H9 (cell line): ENCODE measurements at regions not wholly inside any gene's neighbourhood (a gene's known extent, or its start where the extent isn't known, plus 50 kb on each side); places are given as distances from the start of the nearest gene placed in this dataset.
"Not testable (repeated sequence)": the region's sequence is repeated elsewhere in the genome, so short reads cannot be mapped to it uniquely, and the experiment has no call there.

Experiments used
- DNase-seq: peaks from one replicate; pipeline ENCODE4 v3.0.0-alpha.2; 2017
- H2AFZ ChIP-seq: one replicate; pipeline ENCODE4 v1.6.1; 2013; ENCODE audit warnings: mild to moderate bottlenecking, low read length, control low read depth, moderate library complexity
- H2AK5ac ChIP-seq: 2 replicates; pipeline ENCODE4 v1.6.1; 2013; ENCODE audit warnings: low read length, control low read depth, mixed read lengths; ENCODE audit not compliant: insufficient read length
- H2BK120ac ChIP-seq: one replicate; pipeline ENCODE4 v1.6.1; 2013; ENCODE audit warnings: low read depth, mild to moderate bottlenecking, low read length, control low read depth, inconsistent platforms; ENCODE audit not compliant: poor library complexity, severe bottlenecking
- H2BK12ac ChIP-seq: 2 replicates; pipeline ENCODE4 v1.6.1; 2013; ENCODE audit warnings: low read length, control low read depth, mixed read lengths, low read depth; ENCODE audit not compliant: insufficient read length
- H2BK15ac ChIP-seq: 2 replicates; pipeline ENCODE4 v1.6.1; 2013; ENCODE audit warnings: low read depth, low read length, control low read depth
- H2BK20ac ChIP-seq: one replicate; pipeline ENCODE4 v1.6.1; 2013; ENCODE audit warnings: low read depth, mild to moderate bottlenecking, low read length, control low read depth, inconsistent platforms; ENCODE audit not compliant: poor library complexity, severe bottlenecking
- H2BK5ac ChIP-seq: 2 replicates; pipeline ENCODE4 v1.6.1; 2013; ENCODE audit warnings: low read length, control low read depth, mixed read lengths; ENCODE audit not compliant: insufficient read length
- H3K14ac ChIP-seq: 2 replicates; pipeline ENCODE4 v1.6.1; 2013; ENCODE audit warnings: low read length, control low read depth; ENCODE audit not compliant: insufficient read depth
- H3K18ac ChIP-seq: 2 replicates; pipeline ENCODE4 v1.6.1; 2013; ENCODE audit warnings: low read depth, mild to moderate bottlenecking, mixed read lengths, low read length, control low read depth; ENCODE audit not compliant: insufficient read length
- H3K23ac ChIP-seq: 2 replicates; pipeline ENCODE4 v1.6.1; 2013; ENCODE audit warnings: low read length, control low read depth, mixed read lengths, low read depth; ENCODE audit not compliant: insufficient read length
- H3K23me2 ChIP-seq: 2 replicates; pipeline ENCODE4 v1.6.1; 2013; ENCODE audit warnings: low read depth, mild to moderate bottlenecking, mixed read lengths, low read length, control low read depth; ENCODE audit not compliant: insufficient read length, poor library complexity, severe bottlenecking
- H3K27ac ChIP-seq: 2 replicates; pipeline ENCODE4 v1.5.1; 2013; ENCODE audit warnings: low read length, control low read depth, mixed read lengths, low read depth; ENCODE audit not compliant: insufficient read length
- H3K27me3 ChIP-seq: 2 replicates; pipeline ENCODE4 v1.6.1; 2013; ENCODE audit warnings: low read length, control low read depth, inconsistent platforms; ENCODE audit not compliant: insufficient read depth
- H3K4ac ChIP-seq: 2 replicates; pipeline ENCODE4 v1.6.1; 2013; ENCODE audit warnings: low read depth, mild to moderate bottlenecking, control low read depth, inconsistent platforms, low read length, moderate library complexity
- H3K4me1 ChIP-seq: 2 replicates; pipeline ENCODE4 v1.6.1; 2013; ENCODE audit warnings: low read length, control low read depth, inconsistent platforms; ENCODE audit not compliant: insufficient read depth
- H3K4me2 ChIP-seq: 2 replicates; pipeline ENCODE4 v1.6.1; 2013; ENCODE audit warnings: low read length, control low read depth, mixed read lengths; ENCODE audit not compliant: insufficient read length, insufficient read depth
- H3K56ac ChIP-seq: 2 replicates; pipeline ENCODE4 v1.6.1; 2013; ENCODE audit warnings: low read depth, mild to moderate bottlenecking, mixed read lengths, low read length, control low read depth; ENCODE audit not compliant: insufficient read length
- H3K79me1 ChIP-seq: 2 replicates; pipeline ENCODE4 v1.6.1; 2013; ENCODE audit warnings: low read depth, mild to moderate bottlenecking, moderate library complexity, low read length, control low read depth, inconsistent platforms; ENCODE audit not compliant: insufficient read depth, poor library complexity, severe bottlenecking
- H3K79me2 ChIP-seq: 2 replicates; pipeline ENCODE4 v1.6.1; 2013; ENCODE audit warnings: low read length, control low read depth, inconsistent platforms; ENCODE audit not compliant: insufficient read depth
- H3K9ac ChIP-seq: 2 replicates; pipeline ENCODE4 v1.6.1; 2013; ENCODE audit warnings: low read length, control low read depth, mixed read lengths; ENCODE audit not compliant: insufficient read length; ENCODE audit errors: extremely low read depth
- H3K9me3 ChIP-seq: one replicate; pipeline ENCODE4 v1.6.1; 2013; ENCODE audit warnings: low read depth, low read length, inconsistent platforms; ENCODE audit not compliant: control insufficient read depth
- H3T11ph ChIP-seq: one replicate; pipeline ENCODE4 v1.6.1; 2013; ENCODE audit warnings: mild to moderate bottlenecking, low read length, control low read depth, inconsistent platforms
- H4K20me1 ChIP-seq: one replicate; pipeline ENCODE4 v1.6.1; 2013; ENCODE audit not compliant: control insufficient read depth, insufficient read length, insufficient read depth
- H4K5ac ChIP-seq: 2 replicates; pipeline ENCODE4 v1.6.1; 2013; ENCODE audit warnings: low read depth, mild to moderate bottlenecking, mixed read lengths, low read length, control low read depth; ENCODE audit not compliant: insufficient read length
- H4K8ac ChIP-seq: replicated peaks from 2 replicates; pipeline ENCODE4 v1.6.1; 2013; ENCODE audit warnings: low read length, control low read depth, mixed read lengths, low read depth; ENCODE audit not compliant: insufficient read length
- H4K91ac ChIP-seq: 2 replicates; pipeline ENCODE4 v1.6.1; 2013; ENCODE audit warnings: low read depth, mild to moderate bottlenecking, moderate library complexity, mixed read lengths, low read length, control low read depth; ENCODE audit not compliant: insufficient read length
- H3K27ac Mint-ChIP-seq, 3 experiments: 2 replicates in 2 of 3; 3 replicates in 1 of 3; pipeline ENCODE4 v1.8.0; 2020 to 2021; ENCODE audit warnings: mixed read lengths in 3 of 3, mild to moderate bottlenecking in 1 of 3, moderate library complexity in 1 of 3
- H3K27me3 Mint-ChIP-seq: 2 replicates; pipeline ENCODE4 v1.8.0; 2021; ENCODE audit warnings: low read depth, mild to moderate bottlenecking, moderate library complexity, mixed read lengths
- H3K36me3 Mint-ChIP-seq, 3 experiments: 2 replicates in 2 of 3; 3 replicates in 1 of 3; pipeline ENCODE4 v1.8.0; 2020 to 2021; ENCODE audit warnings: low read depth in 3 of 3, mixed read lengths in 3 of 3; ENCODE audit not compliant: insufficient read depth in 1 of 3
- H3K4me1 Mint-ChIP-seq, 2 experiments: 2 replicates each; pipeline ENCODE4 v1.8.0; 2020; ENCODE audit warnings: mixed read lengths in 2 of 2
- H3K4me3 Mint-ChIP-seq, 2 experiments: 2 replicates in 1 of 2; 3 replicates in 1 of 2; pipeline ENCODE4 v1.8.0; 2020 to 2021; ENCODE audit warnings: mild to moderate bottlenecking in 2 of 2, mixed read lengths in 2 of 2, moderate library complexity in 1 of 2
- H3K9me3 Mint-ChIP-seq, 2 experiments: 2 replicates in 1 of 2; 3 replicates in 1 of 2; pipeline ENCODE4 v1.8.0; 2020; ENCODE audit warnings: mild to moderate bottlenecking in 2 of 2, mixed read lengths in 2 of 2, moderate library complexity in 1 of 2
- CTCF ChIP-seq: fragments of 200-600 bp; sonication (generic); conservative IDR thresholded peaks from 3 replicates; pipeline ENCODE4 v1.8.0; 2021; ENCODE audit warnings: antibody characterized with exemption, mild to moderate bottlenecking
- WGBS: extraction: QIAGEN DNeasy Blood & Tissue Kit; methylation state at CpG from one replicate; pipeline ENCODE4 v1.1.7; 2013; ENCODE audit warnings: missing lambda C conversion rate, low lambda C conversion rate, mixed read lengths; ENCODE audit not compliant: insufficient read length; ENCODE audit errors: extremely low coverage; 5-methylcytosine and 5-hydroxymethylcytosine counted together

GRCh38 chr3:151520105-151520504 is 59.2 kb upstream of the IGSF10 start:
- H2AK5ac ChIP-seq = no peak overlapping the region
- no peaks in the 10 kb centered on the region; the same call in 1 of the 2 replicates for H3K27me3 Mint-ChIP-seq
- no peak overlapping the region for H2BK20ac ChIP-seq
- H3K79me1 ChIP-seq = no peaks in the 10 kb centered on the region
- no peak overlapping the region for H3K23ac ChIP-seq
- H3K27me3 ChIP-seq = no peaks in the 10 kb centered on the region
- H4K20me1 ChIP-seq = no peaks in the 10 kb centered on the region
- H3K9me3 ChIP-seq = no peaks in the 10 kb centered on the region
- H3T11ph ChIP-seq = no peak overlapping the region
- no peak overlapping the region for H3K14ac ChIP-seq
- H4K8ac ChIP-seq = no peak overlapping the region
- no peaks in the 10 kb centered on the region for H3K4me1 Mint-ChIP-seq
- no peak overlapping the region for H3K56ac ChIP-seq
- no peak overlapping the region for H2BK12ac ChIP-seq
- H2BK5ac ChIP-seq = no peak overlapping the region
- no CpG with 5 or more reads among the region's 1 CpG for WGBS
- H3K36me3 Mint-ChIP-seq = peaks cover 0 to 13% (median 0%) of the 10 kb centered on the region in 3 experiments; a peak in 2 of 7 replicates
- no peak overlapping the region for H3K9ac ChIP-seq
- no peak overlapping the region for H4K91ac ChIP-seq
- H2BK120ac ChIP-seq = no peak overlapping the region
- H2AFZ ChIP-seq = no peak overlapping the region
- DNase-seq = no peak
- H3K4me2 ChIP-seq = no peak overlapping the region
- no peak overlapping the region for H3K27ac ChIP-seq
- H4K5ac ChIP-seq = no peak overlapping the region
- no peaks in the 10 kb centered on the region for H3K4me1 ChIP-seq
- no peaks in the 10 kb centered on the region for H3K23me2 ChIP-seq
- no peak for TF ChIP-seq CTCF
- H3K18ac ChIP-seq = no peak overlapping the region
- H3K4ac ChIP-seq = no peak overlapping the region
- H3K79me2 ChIP-seq = no peaks in the 10 kb centered on the region
- no peak overlapping the region for H2BK15ac ChIP-seq
- H3K4me3 Mint-ChIP-seq = no peak overlapping the region
- H3K27ac Mint-ChIP-seq = no peak overlapping the region
- H3K9me3 Mint-ChIP-seq = peaks cover 6 to 9% of the 10 kb centered on the region in 2 experiments

GRCh38 chr3:151511433-151511832 is 50.6 kb upstream of the IGSF10 start:
- H3K4me3 Mint-ChIP-seq, H2AFZ ChIP-seq, H4K20me1 ChIP-seq, H3T11ph ChIP-seq, H3K79me2 ChIP-seq, H2AK5ac ChIP-seq, H3K23ac ChIP-seq, H3K79me1 ChIP-seq, H2BK20ac ChIP-seq, H2BK5ac ChIP-seq, H3K27ac Mint-ChIP-seq, H2BK12ac ChIP-seq, H3K9me3 ChIP-seq, H3K4me2 ChIP-seq, H3K4me1 ChIP-seq, H3K14ac ChIP-seq, H3K9ac ChIP-seq, H3K4ac ChIP-seq, H4K91ac ChIP-seq, DNase-seq, H3K27me3 ChIP-seq, H4K8ac ChIP-seq, H3K18ac ChIP-seq, H3K27ac ChIP-seq, H3K23me2 ChIP-seq, H3K27me3 Mint-ChIP-seq, H2BK15ac ChIP-seq, H3K4me1 Mint-ChIP-seq, H4K5ac ChIP-seq, H3K56ac ChIP-seq, H2BK120ac ChIP-seq: not testable (repeated sequence)
- Mint-ChIP-seq H3K9me3 (peaks cover 19 to 28% of the 10 kb centered on the region in 2 experiments), H3K36me3 (peaks cover 9 to 16% (median 9%) of the 10 kb centered on the region in 3 experiments)
- WGBS = no CpG with 5 or more reads among the region's 2 CpGs
